Smooth muscle cell (in vitro differentiated cells): ENCODE measurements at regions not wholly inside any gene's neighbourhood (a gene's known extent, or its start where the extent isn't known, plus 50 kb on each side); places are given as distances from the start of the nearest gene placed in this dataset.

Source experiments
- DNase-seq: peaks from one replicate; lab custom pipeline; 2025; ENCODE audit not compliant: unreplicated experiment; lab: John Stamatoyannopoulos, UW
- H2AFZ ChIP-seq: fragments of 200-600 bp; sonication (generic); 2 replicates; pipeline ENCODE4 v1.6.0; 2016; ENCODE audit warnings: antibody characterized with exemption, low read depth, mild to moderate bottlenecking
- H3F3A ChIP-seq: fragments of 200-600 bp; sonication (generic); 2 replicates; pipeline ENCODE4 v1.6.0; 2017; ENCODE audit warnings: antibody characterized with exemption, low read depth
- H3K27ac ChIP-seq: fragments of 200-600 bp; sonication (generic); 2 replicates; pipeline ENCODE4 v1.5.1; 2016; ENCODE audit warnings: low read depth, mild to moderate bottlenecking
- H3K27me3 ChIP-seq: fragments of 200-600 bp; sonication (generic); 2 replicates; pipeline ENCODE4 v1.6.1; 2016; ENCODE audit warnings: low read depth, mild to moderate bottlenecking
- H3K36me3 ChIP-seq: fragments of 200-600 bp; sonication (generic); 2 replicates; pipeline ENCODE4 v1.5.1; 2016; ENCODE audit warnings: low read depth
- H3K4me1 ChIP-seq: fragments of 200-600 bp; sonication (generic); 2 replicates; pipeline ENCODE4 v1.5.1; 2016; ENCODE audit warnings: low read depth
- H3K4me2 ChIP-seq: fragments of 200-600 bp; sonication (generic); 2 replicates; pipeline ENCODE4 v1.6.0; 2016; ENCODE audit warnings: mild to moderate bottlenecking
- H3K4me3 ChIP-seq: fragments of 200-600 bp; sonication (generic); 2 replicates; pipeline ENCODE4 v1.5.1; 2016; ENCODE audit warnings: mild to moderate bottlenecking
- H3K79me2 ChIP-seq: fragments of 200-600 bp; sonication (generic); 2 replicates; pipeline ENCODE4 v1.6.0; 2016; ENCODE audit warnings: low read depth, mild to moderate bottlenecking
- H3K9ac ChIP-seq: fragments of 200-600 bp; sonication (generic); 2 replicates; pipeline ENCODE4 v1.6.0; 2016; ENCODE audit warnings: low read depth
- H3K9me3 ChIP-seq: fragments of 200-600 bp; sonication (generic); replicated peaks from 2 replicates; pipeline ENCODE4 v1.5.1; 2016; ENCODE audit warnings: low read depth
- H4K20me1 ChIP-seq: fragments of 200-600 bp; sonication (generic); 2 replicates; pipeline ENCODE4 v1.6.0; 2016; ENCODE audit warnings: low read depth
- WGBS: methylation state at CpG from one replicate; pipeline ENCODE4 v1.1.7; 2016; ENCODE audit warnings: low lambda C conversion rate; 5-methylcytosine and 5-hydroxymethylcytosine counted together
- TF ChIP-seq, protein P1 (sequence below): fragments of 200-600 bp; sonication (generic); IDR thresholded peaks from 2 replicates; pipeline ENCODE4 v1.5.1; 2017; ENCODE audit warnings: borderline replicate concordance, mild to moderate bottlenecking, antibody characterized with exemption; ENCODE audit not compliant: insufficient read depth, poor library complexity, severe bottlenecking

DNA sequence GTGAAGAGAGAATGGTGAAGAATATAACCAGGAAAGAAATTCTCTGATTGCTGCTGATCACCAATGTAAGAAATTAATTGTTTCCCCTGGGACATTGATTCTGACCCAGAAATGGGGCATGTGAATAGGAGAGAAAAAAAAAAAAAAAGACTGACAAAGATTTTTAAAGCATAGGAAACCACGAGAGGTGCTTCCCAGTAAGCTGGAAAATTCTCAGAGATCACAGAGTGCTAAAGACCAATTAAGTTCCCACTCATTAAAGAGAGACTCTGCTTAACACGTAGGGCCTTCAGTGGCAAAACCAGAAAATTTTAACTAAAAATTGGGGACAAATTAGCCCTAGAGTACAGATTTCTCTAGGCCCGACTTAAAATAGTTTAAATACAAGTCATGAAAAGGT lies 604.4 kb downstream of the ARAP2 start:
- H3F3A ChIP-seq, result no peaks in the 10 kb centered on the region
- no peak overlapping the region for H3K9ac ChIP-seq
- DNase-seq, result no peak
- no peaks in the 10 kb centered on the region for H3K36me3 ChIP-seq
- TF ChIP-seq, protein P1, sequence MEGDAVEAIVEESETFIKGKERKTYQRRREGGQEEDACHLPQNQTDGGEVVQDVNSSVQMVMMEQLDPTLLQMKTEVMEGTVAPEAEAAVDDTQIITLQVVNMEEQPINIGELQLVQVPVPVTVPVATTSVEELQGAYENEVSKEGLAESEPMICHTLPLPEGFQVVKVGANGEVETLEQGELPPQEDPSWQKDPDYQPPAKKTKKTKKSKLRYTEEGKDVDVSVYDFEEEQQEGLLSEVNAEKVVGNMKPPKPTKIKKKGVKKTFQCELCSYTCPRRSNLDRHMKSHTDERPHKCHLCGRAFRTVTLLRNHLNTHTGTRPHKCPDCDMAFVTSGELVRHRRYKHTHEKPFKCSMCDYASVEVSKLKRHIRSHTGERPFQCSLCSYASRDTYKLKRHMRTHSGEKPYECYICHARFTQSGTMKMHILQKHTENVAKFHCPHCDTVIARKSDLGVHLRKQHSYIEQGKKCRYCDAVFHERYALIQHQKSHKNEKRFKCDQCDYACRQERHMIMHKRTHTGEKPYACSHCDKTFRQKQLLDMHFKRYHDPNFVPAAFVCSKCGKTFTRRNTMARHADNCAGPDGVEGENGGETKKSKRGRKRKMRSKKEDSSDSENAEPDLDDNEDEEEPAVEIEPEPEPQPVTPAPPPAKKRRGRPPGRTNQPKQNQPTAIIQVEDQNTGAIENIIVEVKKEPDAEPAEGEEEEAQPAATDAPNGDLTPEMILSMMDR, result no peak
- H3K27ac ChIP-seq, result no peak overlapping the region
- no peak overlapping the region for H3K4me2 ChIP-seq
- no peaks in the 10 kb centered on the region for H3K4me1 ChIP-seq
- WGBS, result 89% methylated on average over 3 of the region's 3 CpGs
- no peak overlapping the region for H3K4me3 ChIP-seq
- H2AFZ ChIP-seq, result no peak overlapping the region
- H3K79me2 ChIP-seq, result no peaks in the 10 kb centered on the region
- H4K20me1 ChIP-seq, result no peaks in the 10 kb centered on the region
- H3K9me3 ChIP-seq, result no peaks in the 10 kb centered on the region
- H3K27me3 ChIP-seq, result no peaks in the 10 kb centered on the region

DNA sequence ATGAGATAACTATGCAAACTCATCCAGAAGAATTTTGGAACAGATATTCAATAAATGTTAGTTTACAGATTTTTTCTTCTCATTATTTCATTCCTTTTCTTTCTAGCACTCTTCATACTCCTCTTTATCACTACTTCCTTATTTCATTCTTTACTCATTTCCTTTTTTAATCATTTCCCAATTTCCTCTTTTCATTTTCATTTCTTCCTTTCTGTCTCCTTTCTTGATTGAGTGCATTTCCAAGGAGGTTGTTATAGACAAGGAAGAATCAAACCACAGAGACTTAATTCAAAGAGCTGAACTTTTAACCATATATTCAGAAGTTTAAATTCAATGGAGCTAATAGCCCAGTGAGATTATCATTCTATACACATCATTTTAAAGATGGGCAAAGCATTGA lies 600.7 kb downstream of the ARAP2 start:
- H3K27me3 ChIP-seq, result no peaks in the 10 kb centered on the region
- no peak overlapping the region for H3K27ac ChIP-seq
- DNase-seq, result no peak
- H3K9me3 ChIP-seq, result no peaks in the 10 kb centered on the region
- H3K4me3 ChIP-seq, result no peak overlapping the region
- no peaks in the 10 kb centered on the region for H3K36me3 ChIP-seq
- no peaks in the 10 kb centered on the region for H4K20me1 ChIP-seq
- H2AFZ ChIP-seq, result no peak overlapping the region
- no peaks in the 10 kb centered on the region for H3F3A ChIP-seq
- no peak overlapping the region for H3K4me2 ChIP-seq
- H3K4me1 ChIP-seq, result no peaks in the 10 kb centered on the region
- TF ChIP-seq, protein P1, result no peak
- H3K9ac ChIP-seq, result no peak overlapping the region
- H3K79me2 ChIP-seq, result no peaks in the 10 kb centered on the region

DNA sequence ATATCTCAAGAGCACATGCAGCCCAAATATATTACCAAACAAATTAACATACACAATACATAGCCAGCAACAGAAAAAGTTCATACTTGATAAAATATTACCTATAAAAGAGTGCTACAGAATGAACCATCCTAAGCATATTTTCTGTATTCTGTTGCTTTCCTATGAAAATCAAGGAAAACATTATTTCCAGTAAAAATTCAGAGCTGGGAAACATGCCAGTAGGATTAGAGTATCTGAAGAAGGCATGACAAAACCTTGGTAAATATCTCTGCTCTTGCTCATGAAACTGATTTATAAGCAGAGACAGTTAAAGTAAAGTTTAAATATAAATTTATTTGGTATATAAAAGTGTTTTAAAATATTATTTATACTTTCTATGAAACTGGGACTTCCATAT lies 599.7 kb downstream of the ARAP2 start:
- TF ChIP-seq, protein P1, result no peak
- no peak overlapping the region for H3K27ac ChIP-seq
- H3K4me2 ChIP-seq, result no peak overlapping the region
- H2AFZ ChIP-seq, result no peak overlapping the region
- DNase-seq, result no peak
- no peaks in the 10 kb centered on the region for H3K27me3 ChIP-seq
- no peak overlapping the region for H3K4me3 ChIP-seq
- H3F3A ChIP-seq, result no peaks in the 10 kb centered on the region
- H3K4me1 ChIP-seq, result no peaks in the 10 kb centered on the region
- H4K20me1 ChIP-seq, result no peaks in the 10 kb centered on the region
- no peak overlapping the region for H3K9ac ChIP-seq
- H3K36me3 ChIP-seq, result no peaks in the 10 kb centered on the region
- no peaks in the 10 kb centered on the region for H3K9me3 ChIP-seq
- no peaks in the 10 kb centered on the region for H3K79me2 ChIP-seq

DNA sequence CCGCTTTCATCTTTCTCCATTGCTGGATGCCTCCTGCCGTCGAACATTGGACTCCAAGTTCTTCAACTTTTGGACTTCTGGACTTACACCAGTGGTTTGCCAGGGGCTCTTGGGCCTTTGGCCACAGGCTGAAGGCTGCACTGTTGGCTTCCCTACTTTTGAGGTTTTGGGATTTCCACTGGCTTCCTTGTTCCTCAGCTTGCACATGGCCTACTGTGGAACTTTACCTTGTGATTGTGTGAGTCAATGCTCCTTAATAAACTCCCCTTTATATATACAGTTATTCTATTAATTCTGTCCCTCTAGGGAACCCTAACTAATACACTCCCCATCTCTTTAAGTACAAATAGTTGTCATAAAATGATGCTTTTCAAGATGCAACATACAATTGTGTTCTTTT lies 595.3 kb downstream of the ARAP2 start:
- H3K9ac ChIP-seq, result no peak overlapping the region
- no peaks in the 10 kb centered on the region for H3K36me3 ChIP-seq
- H3K4me1 ChIP-seq, result no peaks in the 10 kb centered on the region
- no peaks in the 10 kb centered on the region for H3K27me3 ChIP-seq
- WGBS, result 87% methylated on average over 3 of the region's 3 CpGs
- no peaks in the 10 kb centered on the region for H4K20me1 ChIP-seq
- H3K79me2 ChIP-seq, result no peaks in the 10 kb centered on the region
- H2AFZ ChIP-seq, result no peak overlapping the region
- TF ChIP-seq, protein P1, result no peak
- H3F3A ChIP-seq, result no peaks in the 10 kb centered on the region
- no peaks in the 10 kb centered on the region for H3K9me3 ChIP-seq
- no peak overlapping the region for H3K4me3 ChIP-seq
- no peak overlapping the region for H3K27ac ChIP-seq
- no peak for DNase-seq
- H3K4me2 ChIP-seq, result no peak overlapping the region
